Mesothelial cell of epicardium (in vitro differentiated cells): ENCODE measurements at regions not wholly inside any gene's neighbourhood (a gene's known extent, or its start where the extent isn't known, plus 50 kb on each side); places are given as distances from the start of the nearest gene placed in this dataset.

Experiments
- DNase-seq, 2 experiments: peaks; one replicate each; pipeline ENCODE4 v3.0.0; 2021; ENCODE audit warnings: low spot score in 2 of 2; ENCODE audit not compliant: unreplicated experiment in 2 of 2
- H3K27ac Mint-ChIP-seq: 2 replicates; pipeline ENCODE4 v1.8.0; 2021; ENCODE audit warnings: mixed read lengths
- H3K27me3 Mint-ChIP-seq: 2 replicates; pipeline ENCODE4 v1.8.0; 2021; ENCODE audit warnings: low read depth, mixed read lengths
- H3K36me3 Mint-ChIP-seq: 2 replicates; pipeline ENCODE4 v1.8.0; 2021; ENCODE audit warnings: mixed read lengths
- H3K4me1 Mint-ChIP-seq: 2 replicates; pipeline ENCODE4 v1.8.0; 2021; ENCODE audit warnings: mixed read lengths
- H3K4me3 Mint-ChIP-seq: 2 replicates; pipeline ENCODE4 v1.8.0; 2021; ENCODE audit warnings: mild to moderate bottlenecking, moderate library complexity, mixed read lengths
- H3K9me3 Mint-ChIP-seq: 2 replicates; pipeline ENCODE4 v1.8.0; 2021; ENCODE audit warnings: mixed read lengths
- TF ChIP-seq, protein P1 (sequence below): fragments of 200-600 bp; sonication (generic); IDR thresholded peaks from one replicate; pipeline ENCODE4 v1.5.0; 2021; ENCODE audit warnings: antibody characterized with exemption; ENCODE audit not compliant: unreplicated experiment

DNA sequence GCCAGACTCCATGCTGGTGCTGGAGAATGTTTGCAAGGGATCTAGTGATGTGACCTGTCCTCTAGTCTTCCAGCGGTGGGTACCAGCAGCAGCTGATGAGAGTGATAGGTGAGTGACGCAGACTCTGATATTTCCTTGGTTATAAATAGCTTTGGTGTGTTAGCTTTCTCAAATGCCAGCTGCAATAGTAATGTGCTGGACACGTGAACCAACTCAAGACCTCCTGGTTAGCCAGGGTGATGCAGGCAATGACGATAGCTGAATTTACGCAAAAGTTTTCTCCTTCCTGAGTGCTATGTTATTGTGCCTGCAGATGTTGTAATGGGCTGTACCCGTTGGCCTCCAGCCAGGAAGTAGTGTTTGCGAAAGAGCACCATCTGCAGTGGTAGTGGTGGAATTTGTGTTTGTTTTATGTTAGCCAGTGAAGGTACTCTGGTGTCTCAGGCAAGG is 129.5 kb downstream of the CYSLTR2 start:
- Mint-ChIP-seq H3K4me3 (no peak overlapping the region), H3K36me3 (peaks cover 2% of the 10 kb centered on the region), H3K27me3 (no peaks in the 10 kb centered on the region), H3K4me1 (peaks cover 6% of the 10 kb centered on the region), H3K9me3 (peaks cover 25% of the 10 kb centered on the region), H3K27ac (no peak overlapping the region)
- TF ChIP-seq, protein P1, sequence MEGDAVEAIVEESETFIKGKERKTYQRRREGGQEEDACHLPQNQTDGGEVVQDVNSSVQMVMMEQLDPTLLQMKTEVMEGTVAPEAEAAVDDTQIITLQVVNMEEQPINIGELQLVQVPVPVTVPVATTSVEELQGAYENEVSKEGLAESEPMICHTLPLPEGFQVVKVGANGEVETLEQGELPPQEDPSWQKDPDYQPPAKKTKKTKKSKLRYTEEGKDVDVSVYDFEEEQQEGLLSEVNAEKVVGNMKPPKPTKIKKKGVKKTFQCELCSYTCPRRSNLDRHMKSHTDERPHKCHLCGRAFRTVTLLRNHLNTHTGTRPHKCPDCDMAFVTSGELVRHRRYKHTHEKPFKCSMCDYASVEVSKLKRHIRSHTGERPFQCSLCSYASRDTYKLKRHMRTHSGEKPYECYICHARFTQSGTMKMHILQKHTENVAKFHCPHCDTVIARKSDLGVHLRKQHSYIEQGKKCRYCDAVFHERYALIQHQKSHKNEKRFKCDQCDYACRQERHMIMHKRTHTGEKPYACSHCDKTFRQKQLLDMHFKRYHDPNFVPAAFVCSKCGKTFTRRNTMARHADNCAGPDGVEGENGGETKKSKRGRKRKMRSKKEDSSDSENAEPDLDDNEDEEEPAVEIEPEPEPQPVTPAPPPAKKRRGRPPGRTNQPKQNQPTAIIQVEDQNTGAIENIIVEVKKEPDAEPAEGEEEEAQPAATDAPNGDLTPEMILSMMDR, result no peak
- no peak for DNase-seq

DNA sequence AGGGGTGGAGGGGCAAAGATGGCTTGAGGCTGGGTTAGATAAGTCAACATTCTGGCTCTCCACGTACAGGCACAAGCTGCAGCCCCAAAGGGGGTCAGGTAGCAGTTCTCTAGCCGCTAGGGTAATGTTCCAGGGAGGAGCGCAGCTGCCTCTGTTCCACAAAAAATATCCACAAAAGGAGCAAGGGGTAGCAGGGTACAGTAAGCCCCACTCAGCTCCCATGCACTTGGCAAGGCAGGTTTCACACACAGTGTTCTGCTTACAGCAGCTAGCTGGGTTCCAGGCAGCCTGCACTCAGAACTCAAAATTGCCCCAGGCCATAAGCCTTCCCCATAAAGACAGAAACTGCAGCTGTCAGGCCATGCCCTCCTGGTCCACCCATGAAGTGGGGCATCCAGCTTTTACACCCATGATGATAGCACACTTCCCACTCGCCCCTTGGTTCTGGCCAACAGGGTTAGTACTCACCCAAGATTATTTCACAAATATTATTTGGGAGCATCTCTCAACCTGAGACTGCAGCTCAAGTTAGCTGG is 130.0 kb downstream of the CYSLTR2 start:
- Mint-ChIP-seq H3K27me3 (no peaks in the 10 kb centered on the region), H3K4me3 (no peak overlapping the region), H3K9me3 (peaks cover 24% of the 10 kb centered on the region), H3K4me1 (peaks cover 6% of the 10 kb centered on the region), H3K27ac (no peak overlapping the region), H3K36me3 (peaks cover 2% of the 10 kb centered on the region)
- no peak for DNase-seq
- TF ChIP-seq, protein P1, result no peak

DNA sequence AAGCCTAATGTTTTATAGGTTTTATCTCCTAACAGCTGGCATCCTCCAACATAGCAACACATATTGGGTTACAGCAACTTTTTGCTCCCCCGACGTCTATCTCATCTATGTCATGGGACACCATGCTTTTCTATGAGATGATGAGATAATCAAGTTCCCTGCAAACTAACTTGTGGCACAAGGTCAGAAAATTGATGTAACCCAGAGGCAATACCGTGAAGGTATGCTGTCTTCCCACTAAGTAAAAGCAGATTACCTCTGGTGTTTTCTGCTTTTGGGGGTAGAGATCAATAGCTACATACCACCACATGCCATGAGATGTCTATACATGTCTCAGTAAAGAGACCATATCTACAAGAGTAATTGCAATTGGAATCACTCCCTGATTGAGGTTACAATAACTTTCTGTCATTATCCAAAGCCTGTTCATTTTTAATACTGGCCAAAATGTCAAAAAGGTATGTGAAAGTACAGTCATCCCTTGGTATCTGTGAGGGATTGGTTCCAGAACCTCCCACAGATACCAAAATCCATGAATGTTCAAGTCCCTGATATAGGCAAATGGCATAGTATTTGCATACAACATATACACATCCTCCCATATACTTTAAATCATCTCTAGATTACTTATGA is 131.3 kb downstream of the CYSLTR2 start:
- DNase-seq, result no peak
- H3K27me3 Mint-ChIP-seq, result no peaks in the 10 kb centered on the region
- no peak overlapping the region for H3K27ac Mint-ChIP-seq
- TF ChIP-seq, protein P1, result no peak
- peaks cover 2% of the 10 kb centered on the region for H3K36me3 Mint-ChIP-seq
- peaks cover 6% of the 10 kb centered on the region for H3K4me1 Mint-ChIP-seq
- H3K4me3 Mint-ChIP-seq, result no peak overlapping the region
- H3K9me3 Mint-ChIP-seq, result peaks cover 17% of the 10 kb centered on the region

DNA sequence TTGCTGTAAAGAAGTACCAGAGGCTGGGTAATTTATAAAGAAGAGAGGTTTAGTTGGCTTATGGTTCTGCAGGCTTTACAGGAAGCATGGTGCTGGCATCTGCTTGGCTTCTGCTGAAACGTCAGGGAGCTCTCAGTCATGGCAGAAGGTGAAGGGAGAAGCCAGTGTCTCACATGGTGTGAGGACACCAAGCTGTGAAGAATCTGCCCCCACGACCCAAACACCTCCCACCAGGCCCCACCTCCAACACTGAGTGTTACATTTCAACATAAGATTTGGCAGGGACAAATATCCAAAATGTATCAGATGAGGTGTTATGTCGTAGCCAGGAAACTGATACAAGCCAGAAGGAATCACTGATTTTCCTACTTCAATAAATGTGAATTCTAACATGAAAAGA is 136.5 kb downstream of the CYSLTR2 start:
- H3K4me1 Mint-ChIP-seq, result peaks cover 4% of the 10 kb centered on the region
- H3K4me3 Mint-ChIP-seq, result no peak overlapping the region
- TF ChIP-seq, protein P1, result no peak
- H3K27me3 Mint-ChIP-seq, result no peaks in the 10 kb centered on the region
- peaks cover 3% of the 10 kb centered on the region for H3K9me3 Mint-ChIP-seq
- H3K36me3 Mint-ChIP-seq, result no peaks in the 10 kb centered on the region
- H3K27ac Mint-ChIP-seq, result no peak overlapping the region
- DNase-seq, result no peak

DNA sequence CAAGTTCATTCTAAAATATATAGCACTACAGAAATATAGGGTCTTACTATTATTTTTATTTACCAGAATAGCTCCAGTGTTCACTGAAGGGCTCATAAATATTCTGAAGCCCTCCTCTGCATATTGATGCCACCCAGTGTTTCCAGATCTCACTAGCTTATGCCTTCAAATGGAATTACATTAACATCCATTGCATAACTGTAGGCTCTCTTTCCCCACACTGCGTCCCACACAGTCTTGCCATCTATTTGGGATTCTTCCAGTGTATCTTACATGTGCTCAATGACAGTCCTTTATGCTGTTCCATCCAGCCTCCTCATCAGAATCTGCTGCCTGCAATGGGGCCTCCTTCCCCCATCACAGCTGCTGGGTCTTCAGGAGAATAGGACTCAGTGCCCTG is 137.2 kb downstream of the CYSLTR2 start:
- no peak overlapping the region for H3K27ac Mint-ChIP-seq

More for the DNA sequence above, 137.2 kb downstream of the CYSLTR2 start:
- TF ChIP-seq, protein P1, result no peak
- Mint-ChIP-seq H3K9me3 (peaks cover 3% of the 10 kb centered on the region), H3K4me3 (no peak overlapping the region), H3K4me1 (peaks cover 2% of the 10 kb centered on the region), H3K27me3 (no peaks in the 10 kb centered on the region), H3K36me3 (no peaks in the 10 kb centered on the region)
- DNase-seq, result no peak
